ENCODE measurements at regions not wholly inside any gene's neighbourhood (a gene's known extent, or its start where the extent isn't known, plus 50 kb on each side); places are given as distances from the start of the nearest gene placed in this dataset.

DNA sequence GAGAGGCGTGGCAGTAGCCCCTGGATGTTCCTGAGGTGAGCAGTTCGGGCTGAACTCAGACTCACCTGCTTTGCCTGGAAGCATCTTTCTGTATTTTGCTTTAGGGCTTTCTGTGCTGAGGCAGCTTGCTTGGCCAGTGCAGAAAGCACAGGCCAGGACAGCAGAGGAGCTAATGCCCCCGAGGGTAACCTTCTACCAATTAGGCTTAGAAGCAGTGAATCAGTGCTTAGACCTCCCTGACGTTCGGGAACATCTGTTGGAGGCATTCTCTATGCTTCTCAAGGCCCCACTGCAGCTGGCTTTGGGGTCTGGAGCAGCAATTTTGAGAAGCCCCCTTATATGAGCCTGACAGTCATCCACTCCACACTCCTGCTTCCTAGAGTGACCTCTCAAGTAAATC is 350.7 kb upstream of the PROK2 start:
- POLR2A ChIA-PET (ENCODE audit: partially characterized antibody) = no interaction called here
- 80% methylated on average over 5 of the region's 5 CpGs; no CpG with 5 or more reads in 1 of the 2 experiments for WGBS, 2 experiments (ENCODE audit: extremely low coverage in 1 of 2, insufficient coverage in 1 of 2, insufficient read length in 1 of 2, insufficient replicate concordance in 2 of 2, low coverage in 1 of 2, low lambda C conversion rate in 2 of 2, missing lambda C conversion rate in 1 of 2)
- no peak for FAIRE-seq

More for the DNA sequence above, 350.7 kb upstream of the PROK2 start:
- Histone ChIP-seq H2BK120ac (replicated peaks; ENCODE audit: low read depth, low read length) (no peak overlapping the region), H3K79me2 (ENCODE audit: control insufficient read depth in 1 of 2, insufficient read depth in 2 of 2, low read length in 2 of 2) (no peaks in the 10 kb centered on the region), H3K23me2 (ENCODE audit: low read depth, low read length) (no peaks in the 10 kb centered on the region), H3K9me3 (ENCODE audit: insufficient read depth in 2 of 2, low read depth in 1 of 2, low read length in 1 of 2) (no peaks in the 10 kb centered on the region), H3K27me3 (replicated peaks in 1 of 4; ENCODE audit: control insufficient read depth in 3 of 4, extremely low read depth in 1 of 4, insufficient read depth in 3 of 4, low read length in 3 of 4) (no peaks in the 10 kb centered on the region; a peak in 1 of 7 replicates), H4K20me1 (replicated peaks in 1 of 2; ENCODE audit: control insufficient read depth in 1 of 2, insufficient read depth in 2 of 2, low read length in 2 of 2) (no peaks in the 10 kb centered on the region), H2BK15ac (ENCODE audit: low read length) (no peak overlapping the region), H4K91ac (replicated peaks; ENCODE audit: insufficient read length, low read length) (no peak overlapping the region), H3K56ac (replicated peaks; ENCODE audit: insufficient read length, low read depth, low read length) (no peak overlapping the region), H3K9ac (replicated peaks in 1 of 4; ENCODE audit: extremely low read depth in 1 of 4, low read depth in 3 of 4, low read length in 3 of 4) (no peak overlapping the region), H3K4me2 (ENCODE audit: insufficient read depth in 1 of 2, low read depth in 2 of 2, low read length in 2 of 2) (no peak overlapping the region), H3K27ac (ENCODE audit: low read depth, low read length) (no peak overlapping the region), H3K23ac (ENCODE audit: insufficient read length) (no peak overlapping the region), H2BK12ac (ENCODE audit: low read depth, low read length) (no peak overlapping the region), H3K4me1 (replicated peaks in 1 of 4; ENCODE audit: control insufficient read depth in 3 of 4, insufficient read depth in 4 of 4, low read length in 3 of 4) (peaks cover 0 to 4% (median 1%) of the 10 kb centered on the region in 4 experiments; a peak in 3 of 7 replicates), H2BK5ac (ENCODE audit: low read depth, low read length) (no peak overlapping the region), H2AFZ (ENCODE audit: low read length) (no peak overlapping the region), H3K18ac (ENCODE audit: extremely low read depth, low read length) (no peak overlapping the region), H3K79me1 (ENCODE audit: low read depth, low read length) (no peaks in the 10 kb centered on the region), H3K4ac (replicated peaks; ENCODE audit: insufficient read length, low read depth, low read length) (no peak overlapping the region), H4K5ac (ENCODE audit: insufficient read length, low read depth, low read length) (no peak overlapping the region), H3K14ac (ENCODE audit: insufficient read length) (no peak overlapping the region), H4K8ac (ENCODE audit: extremely low read depth, insufficient read depth, low read length) (no peak overlapping the region; the same call in 1 of the 2 replicates), H2AK5ac (ENCODE audit: low read depth, low read length) (no peak overlapping the region), H3K36me3 (ENCODE audit: control insufficient read depth in 2 of 4, insufficient read depth in 4 of 4, low read length in 3 of 4) (no peaks in the 10 kb centered on the region), H2BK20ac (ENCODE audit: low read length) (no peak overlapping the region), H3K4me3 (ENCODE audit: extremely low read depth in 1 of 4, insufficient read depth in 2 of 4, low read depth in 3 of 4, low read length in 4 of 4) (no peak overlapping the region)
- TF ChIP-seq ZNF274 (IDR thresholded peaks at IDR 0.05; ENCODE audit: borderline replicate concordance, extremely low read depth, low read length) (no peak), CEBPB (IDR thresholded peaks at IDR 0.05; ENCODE audit: low read depth, low read length) (no peak), RXRA (IDR thresholded peaks at IDR 0.05; ENCODE audit: insufficient read depth, low read depth, low read length) (no peak), SIX5 (IDR thresholded peaks at IDR 0.05; ENCODE audit: low read depth, low read length) (no peak), NRF1 (IDR thresholded peaks at IDR 0.05; ENCODE audit: low read depth, low read length) (no peak), SRF (IDR thresholded peaks at IDR 0.05; ENCODE audit: low read depth, low read length) (no peak), RAD21 (IDR thresholded peaks at IDR 0.05 in 1 of 2, conservative IDR thresholded peaks at IDR 0.05 in 1 of 2; ENCODE audit: low read depth in 2 of 2, low read length in 2 of 2) (no peak), SP1 (IDR thresholded peaks at IDR 0.05; ENCODE audit: low read depth, low read length) (no peak), POU5F1 (IDR thresholded peaks at IDR 0.05; ENCODE audit: low read depth, low read length) (no peak), EZH2 (IDR thresholded peaks at IDR 0.05; ENCODE audit: low read depth, low read length, severe bottlenecking) (no peak), CTBP2 (IDR thresholded peaks at IDR 0.05; ENCODE audit: borderline replicate concordance, insufficient read depth, insufficient read length, low read length) (no peak), POLR2A (IDR thresholded peaks at IDR 0.05; ENCODE audit: control extremely low read depth in 1 of 2, low read depth in 2 of 2, low read length in 2 of 2) (no peak), HDAC2 (IDR thresholded peaks at IDR 0.05; ENCODE audit: borderline replicate concordance in 1 of 2, low read depth in 2 of 2, low read length in 2 of 2) (no peak), PHF8 (conservative IDR thresholded peaks at IDR 0.05; ENCODE audit: low read depth, low read length) (no peak), SUZ12 (IDR thresholded peaks at IDR 0.05; ENCODE audit: low read length) (no peak)
- CTCF ChIA-PET (ENCODE audit: partially characterized antibody) = interaction anchor here (1.0 kb wide), 1 partner anchor 9 kb away, joined by 3 read pairs; no protein-coding TSS in a partner anchor
- DNase-seq (ENCODE audit: low read depth in 1 of 2, low spot score in 2 of 2) = no peak

Measured in H1 (cell line).